GM12892 (cell line): ENCODE measurements at regions not wholly inside any gene's neighbourhood (a gene's known extent, or its start where the extent isn't known, plus 50 kb on each side); places are given as distances from the start of the nearest gene placed in this dataset.

Source experiments
- POLR2A ChIP-seq: IDR thresholded peaks from 2 replicates; pipeline ENCODE4 v1.6.1; 2011; ENCODE audit warnings: low read depth, low read length, control low read depth
- POLR2AphosphoS5 ChIP-seq: IDR thresholded peaks from 2 replicates; pipeline ENCODE4 v1.6.1; 2011; ENCODE audit warnings: low read depth, low read length, control low read depth
- TAF1 ChIP-seq: IDR thresholded peaks from 2 replicates; pipeline ENCODE4 v1.6.1; 2011; ENCODE audit warnings: low read depth, mild to moderate bottlenecking, control low read depth, low read length, borderline replicate concordance

DNA sequence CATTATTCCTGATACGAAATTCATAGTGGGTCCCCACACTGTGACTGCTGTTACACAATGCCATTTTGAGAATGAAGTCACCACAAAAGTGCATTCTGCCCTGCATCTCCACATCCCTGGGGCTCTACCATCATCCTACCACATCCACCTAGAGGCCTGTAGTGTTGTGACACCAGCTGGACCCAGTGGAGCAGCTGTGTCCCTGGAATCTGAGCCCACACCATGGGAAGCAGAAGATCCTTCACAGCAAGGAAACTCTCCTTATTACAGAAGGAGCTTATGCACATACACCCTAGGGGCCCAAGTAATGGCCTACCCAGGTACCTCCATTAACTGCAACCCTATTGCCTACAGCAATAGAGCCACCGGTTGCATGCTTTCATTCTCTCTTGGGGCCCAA, 566.6 kb upstream of the EPHA7 start:
- TF ChIP-seq TAF1: no peak
- no peak for TF ChIP-seq POLR2AphosphoS5
- TF ChIP-seq POLR2A: no peak
